Endothelial cell of umbilical vein (primary cell): ENCODE measurements at regions not wholly inside any gene's neighbourhood (a gene's known extent, or its start where the extent isn't known, plus 50 kb on each side); places are given as distances from the start of the nearest gene placed in this dataset.

ENCODE experiments used
- BruUV-seq: library from RNA; stranded (reverse); fragments of 400-500 nt; replicated peaks from 2 replicates; lab custom pipeline; 2021; lab: Mats Ljungman, UMichigan
- CTCF ChIA-PET: fragments of 300-600, 350-600 bp; sonication (Branson Sonifier 250); formaldehyde crosslinking; loops from one replicate; lab custom pipeline; 2021; ENCODE audit warnings: antibody characterized with exemption, inconsistent platforms; lab: Charles Lee
- POLR2A ChIA-PET: fragments of 300-600, 350-600 bp; sonication (Branson Sonifier 250); formaldehyde crosslinking; loops from one replicate; lab custom pipeline; 2021; ENCODE audit warnings: antibody characterized with exemption, inconsistent platforms; lab: Charles Lee
- DNase-seq: peaks from one replicate; pipeline ENCODE4 v3.0.0-alpha.2; 2011; ENCODE audit warnings: low read depth, low spot score
- FAIRE-seq: peaks from 2 replicates; lab custom pipeline; 2011; peaks lifted over from hg19 to GRCh38; lab: Jason Lieb, UNC
- H2AFZ ChIP-seq: 2 replicates; pipeline ENCODE4 v1.6.0; 2012; ENCODE audit warnings: low read depth, low read length, control low read depth, inconsistent platforms
- H3K27ac ChIP-seq: 2 replicates; pipeline ENCODE4 v1.5.1; 2011; ENCODE audit warnings: low read depth, mild to moderate bottlenecking, control low read depth, low read length, moderate library complexity; ENCODE audit not compliant: insufficient read depth
- H3K27me3 ChIP-seq, 2 experiments: 2 replicates each; pipeline versions ENCODE4 v1.6.0 to v1.6.1; 2011; ENCODE audit warnings: low read length in 2 of 2, mixed read lengths in 1 of 2; ENCODE audit not compliant: control insufficient read depth in 2 of 2, insufficient read depth in 2 of 2
- H3K36me3 ChIP-seq, 2 experiments: 2 replicates in 1 of 2; 3 replicates in 1 of 2; pipeline ENCODE4 v1.5.1; 2011; ENCODE audit warnings: low read length in 2 of 2, mild to moderate bottlenecking in 1 of 2, moderate library complexity in 1 of 2; ENCODE audit not compliant: control insufficient read depth in 2 of 2, insufficient read depth in 2 of 2; ENCODE audit errors: extremely low read depth in 1 of 2
- H3K4me1 ChIP-seq: 3 replicates; pipeline ENCODE4 v1.5.1; 2011; ENCODE audit warnings: mild to moderate bottlenecking, low read length; ENCODE audit not compliant: control insufficient read depth, insufficient read depth; ENCODE audit errors: extremely low read depth
- H3K4me2 ChIP-seq: 2 replicates; pipeline ENCODE4 v1.6.1; 2011; ENCODE audit warnings: low read length, control low read depth, mixed read lengths; ENCODE audit not compliant: insufficient read depth
- H3K4me3 ChIP-seq, 3 experiments: fragments of 200-600 bp in 1 of 3; sonication (generic), shearing (Covaris generic) in 1 of 3; replicated peaks in 1 of 3; 2 replicates each; pipeline ENCODE4 v1.5.1; 2011 to 2016; ENCODE audit warnings: control low read depth in 3 of 3, low read length in 3 of 3, mild to moderate bottlenecking in 2 of 3, inconsistent platforms in 1 of 3, low read depth in 1 of 3, moderate library complexity in 1 of 3; ENCODE audit not compliant: insufficient read depth in 1 of 3
- H3K79me2 ChIP-seq: 2 replicates; pipeline ENCODE4 v1.6.0; 2012; ENCODE audit warnings: low read length, inconsistent platforms; ENCODE audit not compliant: control insufficient read depth, insufficient read depth
- H3K9ac ChIP-seq: replicated peaks from 2 replicates; pipeline ENCODE3; 2011; ENCODE audit warnings: low read length, control low read depth; ENCODE audit not compliant: insufficient read depth; ENCODE audit errors: extremely low read depth
- H3K9me1 ChIP-seq: replicated peaks from 3 replicates; pipeline ENCODE4 v1.6.0; 2011; ENCODE audit warnings: mild to moderate bottlenecking, low read length; ENCODE audit not compliant: control insufficient read depth, insufficient read depth; ENCODE audit errors: extremely low read depth
- H3K9me3 ChIP-seq: replicated peaks from 2 replicates; pipeline ENCODE4 v1.5.1; 2012; ENCODE audit warnings: low read length, inconsistent platforms; ENCODE audit not compliant: control insufficient read depth, insufficient read depth
- H4K20me1 ChIP-seq: replicated peaks from 2 replicates; pipeline ENCODE3; 2011; ENCODE audit warnings: mild to moderate bottlenecking, low read length; ENCODE audit not compliant: control insufficient read depth, insufficient read depth; ENCODE audit errors: extremely low read depth
- EZH2 ChIP-seq: IDR thresholded peaks from 2 replicates; pipeline ENCODE4 v1.6.1; 2012; ENCODE audit warnings: borderline replicate concordance, low read depth, mild to moderate bottlenecking, moderate library complexity, low read length, inconsistent platforms; ENCODE audit not compliant: severe bottlenecking
- FOS ChIP-seq: IDR thresholded peaks from 2 replicates; pipeline ENCODE4 v1.6.1; 2011; ENCODE audit warnings: mild to moderate bottlenecking, low read length, moderate library complexity, borderline replicate concordance; ENCODE audit not compliant: insufficient read depth
- JUN ChIP-seq: IDR thresholded peaks from 2 replicates; pipeline ENCODE4 v1.6.1; 2011; ENCODE audit warnings: borderline replicate concordance, low read depth; ENCODE audit not compliant: insufficient read length, insufficient read depth
- MYC ChIP-seq: IDR thresholded peaks from one replicate; pipeline ENCODE4 v1.6.1; 2011; ENCODE audit warnings: mild to moderate bottlenecking, low read depth, low read length
- POLR2A ChIP-seq: IDR thresholded peaks from 2 replicates; pipeline ENCODE4 v1.6.1; 2012; ENCODE audit warnings: low read depth, mild to moderate bottlenecking, control low read depth, low read length
- POLR2AphosphoS5 ChIP-seq: IDR thresholded peaks from 2 replicates; pipeline ENCODE4 v1.6.1; 2012; ENCODE audit warnings: low read depth, mild to moderate bottlenecking, control low read depth, low read length, moderate library complexity; ENCODE audit not compliant: insufficient read depth
- dilution Hi-C: fragments of 300-500 bp; cut with MboI; formaldehyde crosslinking; loops from one replicate; pipeline ENCODE4 v1.15.0; 2019; ENCODE audit warnings: low sequenced_read_pairs; ENCODE audit not compliant: extremely low pct_ligation_motif_present
- intact Hi-C: fragments of 100-400 bp; cut with micrococcal nuclease; formaldehyde crosslinking; loops from one replicate; pipeline ENCODE4 v1.10.0; 2022
- TF ChIP-seq, protein P1 (sequence below): IDR thresholded peaks from 2 replicates; pipeline ENCODE4 v1.6.1; 2011; ENCODE audit not compliant: insufficient read depth, insufficient read length

DNA sequence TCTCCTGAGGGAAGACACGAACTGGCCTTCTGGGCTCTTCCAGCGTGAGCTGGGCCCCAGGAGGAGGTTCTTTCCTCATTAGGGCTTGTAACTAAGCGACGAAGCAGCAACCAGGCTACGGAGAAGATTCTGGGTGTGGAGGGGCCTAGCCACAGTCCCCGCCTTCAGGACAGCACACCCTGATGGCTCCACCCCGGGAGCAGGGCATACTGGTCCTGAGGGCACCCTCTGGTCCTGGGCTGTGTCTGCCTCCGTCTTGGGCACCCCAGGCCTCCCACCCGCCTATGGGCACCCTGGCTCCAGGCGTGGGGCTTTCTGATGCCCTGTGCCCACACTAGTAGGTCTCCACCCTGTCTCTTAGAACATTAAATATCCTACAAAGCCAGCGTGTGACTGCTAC, 136.4 kb downstream of the OLFM1 start:
- Histone ChIP-seq H3K27me3 (no peaks in the 10 kb centered on the region), H3K9me3 (peaks cover 5% of the 10 kb centered on the region), H2AFZ (no peak overlapping the region), H3K9ac (no peak overlapping the region), H3K4me1 (no peaks in the 10 kb centered on the region), H3K9me1 (no peaks in the 10 kb centered on the region), H3K79me2 (no peaks in the 10 kb centered on the region), H3K27ac (no peak overlapping the region), H3K4me2 (no peak overlapping the region), H3K4me3 (no peak overlapping the region), H4K20me1 (no peaks in the 10 kb centered on the region), H3K36me3 (no peaks in the 10 kb centered on the region)
- FAIRE-seq, result no peak
- POLR2A ChIA-PET, result no interaction called here
- TF ChIP-seq MYC, result no peak
- TF ChIP-seq, protein P1, sequence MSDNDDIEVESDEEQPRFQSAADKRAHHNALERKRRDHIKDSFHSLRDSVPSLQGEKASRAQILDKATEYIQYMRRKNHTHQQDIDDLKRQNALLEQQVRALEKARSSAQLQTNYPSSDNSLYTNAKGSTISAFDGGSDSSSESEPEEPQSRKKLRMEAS, result no peak
- DNase-seq, result no peak
- dilution Hi-C loops (no loop called here), intact Hi-C loops (no loop called here)
- no TSS peak for BruUV-seq
- CTCF ChIA-PET, result no interaction called here

DNA sequence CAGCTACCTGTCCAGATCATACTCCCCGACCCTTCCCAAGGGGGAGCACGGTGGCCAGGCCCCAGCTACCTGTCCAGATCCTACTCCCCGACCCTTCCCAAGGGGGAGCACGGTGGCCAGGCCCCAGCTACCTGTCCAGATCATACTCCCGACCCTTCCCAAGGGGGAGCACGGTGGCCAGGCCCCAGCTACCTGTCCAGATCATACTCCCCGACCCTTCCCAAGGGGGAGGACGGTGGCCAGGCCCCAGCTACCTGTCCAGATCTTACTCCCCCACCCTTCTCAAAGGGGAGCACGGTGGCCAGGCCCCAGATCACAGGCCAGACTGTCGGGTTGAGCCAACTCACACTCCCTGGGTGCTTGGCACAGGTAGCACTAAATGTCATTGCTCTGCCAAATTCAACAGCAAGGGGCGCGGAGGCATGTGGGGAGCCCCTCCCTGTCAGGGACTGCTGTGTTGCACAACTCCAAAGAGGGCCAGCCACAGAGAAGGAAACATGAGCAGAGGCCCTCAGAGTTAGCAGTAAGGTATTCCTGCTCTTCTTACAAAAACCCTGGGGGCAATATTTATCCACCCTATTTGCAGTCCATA, 136.9 kb downstream of the OLFM1 start:
- H3K9me1 ChIP-seq, result no peaks in the 10 kb centered on the region
- no peaks in the 10 kb centered on the region for H3K27me3 ChIP-seq
- no peaks in the 10 kb centered on the region for H3K79me2 ChIP-seq
- H3K4me1 ChIP-seq, result no peaks in the 10 kb centered on the region
- H3K36me3 ChIP-seq, result no peaks in the 10 kb centered on the region
- ChIA-PET POLR2A (no interaction called here), CTCF (no interaction called here)
- no peak overlapping the region for H3K4me3 ChIP-seq
- no TSS peak for BruUV-seq
- intact Hi-C loops (no loop called here), dilution Hi-C loops (no loop called here)
- no peak overlapping the region for H3K4me2 ChIP-seq
- TF ChIP-seq, protein P1, result no peak
- no peak for TF ChIP-seq JUN
- TF ChIP-seq EZH2, result no peak
- TF ChIP-seq POLR2AphosphoS5, result no peak
- TF ChIP-seq MYC, result no peak
- no peak for TF ChIP-seq FOS
- no peak for TF ChIP-seq POLR2A
- peaks cover 5% of the 10 kb centered on the region for H3K9me3 ChIP-seq
- no peak overlapping the region for H3K27ac ChIP-seq
- H2AFZ ChIP-seq, result no peak overlapping the region
- H3K9ac ChIP-seq, result no peak overlapping the region
- FAIRE-seq (no peak), DNase-seq (no peak)
- no peaks in the 10 kb centered on the region for H4K20me1 ChIP-seq
